ENCODE measurements at regions not wholly inside any gene's neighbourhood (a gene's known extent, or its start where the extent isn't known, plus 50 kb on each side); places are given as distances from the start of the nearest gene placed in this dataset.

DNA sequence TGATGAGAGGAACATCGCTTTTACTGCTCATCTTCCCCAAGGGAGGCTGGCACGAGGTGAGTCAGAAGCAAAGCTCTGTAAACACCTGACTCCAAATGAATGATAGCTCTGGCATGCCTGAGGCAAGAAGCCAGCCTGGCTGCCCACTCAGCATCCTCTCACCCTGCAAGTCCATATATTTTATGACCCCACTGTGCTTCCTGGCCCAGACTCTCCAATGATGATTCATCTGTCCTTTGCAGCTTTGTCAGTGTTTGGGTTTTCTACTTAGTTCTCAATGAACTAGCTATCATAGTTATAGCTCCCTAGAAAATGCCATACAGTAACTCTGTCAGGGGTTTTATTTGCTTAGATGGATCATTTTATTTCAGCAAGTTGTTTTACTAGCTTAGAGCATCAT, 52.1 kb upstream of the FSTL4 start:
- peaks cover 30% of the 10 kb centered on the region for H3K27me3 Mint-ChIP-seq (ENCODE audit: low read depth, poor library complexity)
- peaks cover 4% of the 10 kb centered on the region for H3K4me1 Mint-ChIP-seq
- TF ChIP-seq, protein P1, sequence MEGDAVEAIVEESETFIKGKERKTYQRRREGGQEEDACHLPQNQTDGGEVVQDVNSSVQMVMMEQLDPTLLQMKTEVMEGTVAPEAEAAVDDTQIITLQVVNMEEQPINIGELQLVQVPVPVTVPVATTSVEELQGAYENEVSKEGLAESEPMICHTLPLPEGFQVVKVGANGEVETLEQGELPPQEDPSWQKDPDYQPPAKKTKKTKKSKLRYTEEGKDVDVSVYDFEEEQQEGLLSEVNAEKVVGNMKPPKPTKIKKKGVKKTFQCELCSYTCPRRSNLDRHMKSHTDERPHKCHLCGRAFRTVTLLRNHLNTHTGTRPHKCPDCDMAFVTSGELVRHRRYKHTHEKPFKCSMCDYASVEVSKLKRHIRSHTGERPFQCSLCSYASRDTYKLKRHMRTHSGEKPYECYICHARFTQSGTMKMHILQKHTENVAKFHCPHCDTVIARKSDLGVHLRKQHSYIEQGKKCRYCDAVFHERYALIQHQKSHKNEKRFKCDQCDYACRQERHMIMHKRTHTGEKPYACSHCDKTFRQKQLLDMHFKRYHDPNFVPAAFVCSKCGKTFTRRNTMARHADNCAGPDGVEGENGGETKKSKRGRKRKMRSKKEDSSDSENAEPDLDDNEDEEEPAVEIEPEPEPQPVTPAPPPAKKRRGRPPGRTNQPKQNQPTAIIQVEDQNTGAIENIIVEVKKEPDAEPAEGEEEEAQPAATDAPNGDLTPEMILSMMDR (IDR thresholded peaks at IDR 0.05), result no peak
- H3K36me3 Mint-ChIP-seq (ENCODE audit: low read depth), result no peaks in the 10 kb centered on the region
- no peak overlapping the region for H3K4me3 Mint-ChIP-seq
- no peak overlapping the region for H3K27ac Mint-ChIP-seq
- H3K9me3 Mint-ChIP-seq, result no peaks in the 10 kb centered on the region
- no peak for DNase-seq

DNA sequence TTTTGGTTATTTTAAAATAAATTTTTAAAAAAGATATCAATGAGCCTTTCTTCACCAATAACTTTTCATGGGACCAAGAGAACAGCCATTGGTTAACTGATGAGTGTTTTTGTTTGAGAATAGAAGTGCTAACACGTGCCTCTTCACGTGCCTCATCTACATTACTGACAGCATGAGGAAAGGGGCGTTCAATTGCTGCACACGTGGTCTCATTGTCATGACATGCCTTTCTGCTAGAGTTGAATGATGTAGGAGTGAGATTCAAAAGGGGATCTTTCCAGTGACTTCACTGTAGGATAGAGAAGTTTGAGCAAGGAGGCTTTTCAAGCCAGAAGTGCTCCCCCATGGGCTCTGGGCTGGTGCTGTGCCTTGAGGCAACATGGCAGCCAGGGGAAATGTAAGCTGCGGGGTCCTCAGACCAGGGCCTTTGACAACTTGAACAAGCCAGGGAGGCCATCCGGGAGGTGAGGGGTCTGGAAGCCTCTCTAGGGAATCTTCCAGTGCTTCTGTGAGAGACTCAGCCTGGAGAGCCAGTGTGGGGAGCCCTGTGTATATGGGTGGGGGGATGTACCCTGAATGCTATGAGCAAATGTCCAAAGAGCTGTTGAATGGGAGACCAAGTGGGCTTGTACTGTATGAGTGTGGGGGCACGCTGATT, 51.2 kb upstream of the FSTL4 start:
- peaks cover 25% of the 10 kb centered on the region for H3K27me3 Mint-ChIP-seq (ENCODE audit: low read depth, poor library complexity)
- DNase-seq, result no peak
- no peaks in the 10 kb centered on the region for H3K36me3 Mint-ChIP-seq (ENCODE audit: low read depth)
- no peak overlapping the region for H3K4me3 Mint-ChIP-seq
- peaks cover 4% of the 10 kb centered on the region for H3K4me1 Mint-ChIP-seq
- no peak overlapping the region for H3K27ac Mint-ChIP-seq
- TF ChIP-seq, protein P1 (IDR thresholded peaks at IDR 0.05), result no peak
- no peaks in the 10 kb centered on the region for H3K9me3 Mint-ChIP-seq

DNA sequence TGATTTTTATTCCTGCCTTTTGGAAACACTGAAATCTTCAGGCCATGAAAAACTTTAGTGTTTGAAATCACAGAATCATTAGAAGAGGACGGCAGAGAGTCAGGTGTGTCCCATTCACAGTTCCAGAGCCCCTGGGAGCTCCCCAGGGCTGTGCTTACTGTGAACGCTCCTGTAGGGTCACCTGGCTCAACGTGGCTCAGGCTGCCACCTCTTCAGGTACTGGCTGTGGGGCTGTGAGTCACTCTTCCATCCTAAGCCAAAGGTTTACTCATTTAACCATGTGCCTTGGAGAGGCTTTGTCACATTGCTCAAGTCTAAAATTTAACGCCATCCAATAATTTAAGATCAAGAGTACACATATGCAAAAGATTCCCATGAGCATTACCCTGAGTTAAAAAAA, 50.2 kb upstream of the FSTL4 start:
- H3K9me3 Mint-ChIP-seq, result no peaks in the 10 kb centered on the region
- H3K4me1 Mint-ChIP-seq, result peaks cover 4% of the 10 kb centered on the region
- H3K27ac Mint-ChIP-seq, result no peak overlapping the region
- no peak for DNase-seq
- no peak overlapping the region for H3K4me3 Mint-ChIP-seq
- TF ChIP-seq, protein P1 (IDR thresholded peaks at IDR 0.05), result no peak
- H3K27me3 Mint-ChIP-seq (ENCODE audit: low read depth, poor library complexity), result peaks cover 21% of the 10 kb centered on the region
- H3K36me3 Mint-ChIP-seq (ENCODE audit: low read depth), result no peaks in the 10 kb centered on the region

Measured in nephron progenitor cell (in vitro differentiated cells).